Panc1 (cell line): ENCODE measurements at regions not wholly inside any gene's neighbourhood (a gene's known extent, or its start where the extent isn't known, plus 50 kb on each side); places are given as distances from the start of the nearest gene placed in this dataset.

Source experiments
- REST ChIP-seq, 2 experiments: IDR thresholded peaks; 2 replicates each; pipeline ENCODE4 v1.6.1; 2011 to 2012; ENCODE audit warnings: low read depth in 2 of 2, control low read depth in 1 of 2, low read length in 1 of 2, mild to moderate bottlenecking in 1 of 2, moderate library complexity in 1 of 2; ENCODE audit not compliant: insufficient read depth in 1 of 2
- TCF7L2 ChIP-seq: IDR thresholded peaks from 2 replicates; pipeline ENCODE4 v1.6.1; 2011; ENCODE audit warnings: mild to moderate bottlenecking, low read depth, low read length, inconsistent platforms
- TF ChIP-seq, protein P1 (sequence below): fragments of 450-650 bp; IDR thresholded peaks from 2 replicates; pipeline ENCODE4 v1.5.1; 2017; ENCODE audit warnings: mild to moderate bottlenecking

GRCh38 chr13:62932256-62932883 lies 1516.7 kb upstream of the PCDH20 start:
- TF ChIP-seq, protein P1, sequence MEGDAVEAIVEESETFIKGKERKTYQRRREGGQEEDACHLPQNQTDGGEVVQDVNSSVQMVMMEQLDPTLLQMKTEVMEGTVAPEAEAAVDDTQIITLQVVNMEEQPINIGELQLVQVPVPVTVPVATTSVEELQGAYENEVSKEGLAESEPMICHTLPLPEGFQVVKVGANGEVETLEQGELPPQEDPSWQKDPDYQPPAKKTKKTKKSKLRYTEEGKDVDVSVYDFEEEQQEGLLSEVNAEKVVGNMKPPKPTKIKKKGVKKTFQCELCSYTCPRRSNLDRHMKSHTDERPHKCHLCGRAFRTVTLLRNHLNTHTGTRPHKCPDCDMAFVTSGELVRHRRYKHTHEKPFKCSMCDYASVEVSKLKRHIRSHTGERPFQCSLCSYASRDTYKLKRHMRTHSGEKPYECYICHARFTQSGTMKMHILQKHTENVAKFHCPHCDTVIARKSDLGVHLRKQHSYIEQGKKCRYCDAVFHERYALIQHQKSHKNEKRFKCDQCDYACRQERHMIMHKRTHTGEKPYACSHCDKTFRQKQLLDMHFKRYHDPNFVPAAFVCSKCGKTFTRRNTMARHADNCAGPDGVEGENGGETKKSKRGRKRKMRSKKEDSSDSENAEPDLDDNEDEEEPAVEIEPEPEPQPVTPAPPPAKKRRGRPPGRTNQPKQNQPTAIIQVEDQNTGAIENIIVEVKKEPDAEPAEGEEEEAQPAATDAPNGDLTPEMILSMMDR = no peak
- no peak for TF ChIP-seq REST (IDR thresholded peaks at IDR 0.05; ENCODE audit: insufficient read depth in 1 of 2, low read depth in 2 of 2, low read length in 1 of 2)
- TF ChIP-seq TCF7L2 = no peak
